ENCODE measurements at regions not wholly inside any gene's neighbourhood (a gene's known extent, or its start where the extent isn't known, plus 50 kb on each side); places are given as distances from the start of the nearest gene placed in this dataset.

DNA sequence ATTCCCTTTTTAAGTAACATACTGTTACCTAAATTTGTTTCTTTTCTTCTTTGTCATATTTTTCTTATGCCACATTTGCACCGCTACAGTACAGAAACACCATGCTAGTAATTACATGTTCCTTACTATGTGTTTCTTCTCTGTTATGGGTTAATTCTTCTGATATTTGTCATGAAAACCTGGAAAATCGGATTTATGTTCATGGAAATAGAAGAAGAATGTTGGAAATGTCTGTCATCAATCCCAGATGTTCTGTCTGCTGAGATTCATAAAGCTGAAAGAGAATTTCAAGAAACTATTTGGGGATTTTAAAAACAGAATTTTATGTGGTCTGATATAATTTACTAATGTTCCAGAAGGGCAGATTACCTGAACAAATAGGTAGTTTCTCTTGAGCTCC is 305.2 kb upstream of the NREP start:
- intact Hi-C loops (cut with DNase I; ENCODE audit: low total_unique reads): no loop called here
- DNase-seq (ENCODE audit: low spot score in 2 of 2): no peak
- H3K4me3 ChIP-seq: no peak overlapping the region
- TF ChIP-seq POLR2AphosphoS5 (IDR thresholded peaks at IDR 0.05): no peak
- TF ChIP-seq POLR2A (IDR thresholded peaks at IDR 0.05): no peak
- TF ChIP-seq, protein P1, sequence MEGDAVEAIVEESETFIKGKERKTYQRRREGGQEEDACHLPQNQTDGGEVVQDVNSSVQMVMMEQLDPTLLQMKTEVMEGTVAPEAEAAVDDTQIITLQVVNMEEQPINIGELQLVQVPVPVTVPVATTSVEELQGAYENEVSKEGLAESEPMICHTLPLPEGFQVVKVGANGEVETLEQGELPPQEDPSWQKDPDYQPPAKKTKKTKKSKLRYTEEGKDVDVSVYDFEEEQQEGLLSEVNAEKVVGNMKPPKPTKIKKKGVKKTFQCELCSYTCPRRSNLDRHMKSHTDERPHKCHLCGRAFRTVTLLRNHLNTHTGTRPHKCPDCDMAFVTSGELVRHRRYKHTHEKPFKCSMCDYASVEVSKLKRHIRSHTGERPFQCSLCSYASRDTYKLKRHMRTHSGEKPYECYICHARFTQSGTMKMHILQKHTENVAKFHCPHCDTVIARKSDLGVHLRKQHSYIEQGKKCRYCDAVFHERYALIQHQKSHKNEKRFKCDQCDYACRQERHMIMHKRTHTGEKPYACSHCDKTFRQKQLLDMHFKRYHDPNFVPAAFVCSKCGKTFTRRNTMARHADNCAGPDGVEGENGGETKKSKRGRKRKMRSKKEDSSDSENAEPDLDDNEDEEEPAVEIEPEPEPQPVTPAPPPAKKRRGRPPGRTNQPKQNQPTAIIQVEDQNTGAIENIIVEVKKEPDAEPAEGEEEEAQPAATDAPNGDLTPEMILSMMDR (IDR thresholded peaks at IDR 0.05): no peak
- no peaks in the 10 kb centered on the region for H3K27me3 ChIP-seq
- no peak overlapping the region for H3K27ac ChIP-seq
- H3K4me1 ChIP-seq: no peaks in the 10 kb centered on the region
- H3K9me3 ChIP-seq: no peaks in the 10 kb centered on the region
- no peaks in the 10 kb centered on the region for H3K36me3 ChIP-seq

DNA sequence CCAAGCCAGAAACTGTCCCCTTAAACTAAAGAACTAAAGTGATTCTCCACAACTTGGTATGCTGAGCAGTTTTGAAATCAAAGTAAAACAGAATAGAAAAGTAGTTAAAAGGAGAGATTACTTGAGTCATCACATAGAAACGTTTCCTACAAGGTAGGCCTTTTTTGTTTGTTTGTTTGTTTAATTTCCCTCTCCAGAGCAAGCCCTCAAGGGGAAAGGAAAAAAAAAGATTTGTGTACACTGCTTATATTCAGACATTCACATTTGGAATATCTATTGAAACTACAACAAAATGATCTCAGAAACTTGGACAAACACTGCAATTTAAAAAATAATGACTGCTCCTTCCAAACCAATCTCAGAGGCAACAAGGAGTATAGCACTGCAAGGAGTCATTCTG is 304.7 kb upstream of the NREP start:
- Histone ChIP-seq H3K9me3 (no peaks in the 10 kb centered on the region), H3K4me3 (no peak overlapping the region), H3K36me3 (no peaks in the 10 kb centered on the region), H3K27ac (no peak overlapping the region), H3K4me1 (no peaks in the 10 kb centered on the region), H3K27me3 (no peaks in the 10 kb centered on the region)
- intact Hi-C loops (cut with DNase I; ENCODE audit: low total_unique reads): no loop called here
- no peak for TF ChIP-seq POLR2A (IDR thresholded peaks at IDR 0.05)
- TF ChIP-seq POLR2AphosphoS5 (IDR thresholded peaks at IDR 0.05): no peak
- TF ChIP-seq, protein P1 (IDR thresholded peaks at IDR 0.05): no peak
- DNase-seq (ENCODE audit: low spot score in 2 of 2): no peak

DNA sequence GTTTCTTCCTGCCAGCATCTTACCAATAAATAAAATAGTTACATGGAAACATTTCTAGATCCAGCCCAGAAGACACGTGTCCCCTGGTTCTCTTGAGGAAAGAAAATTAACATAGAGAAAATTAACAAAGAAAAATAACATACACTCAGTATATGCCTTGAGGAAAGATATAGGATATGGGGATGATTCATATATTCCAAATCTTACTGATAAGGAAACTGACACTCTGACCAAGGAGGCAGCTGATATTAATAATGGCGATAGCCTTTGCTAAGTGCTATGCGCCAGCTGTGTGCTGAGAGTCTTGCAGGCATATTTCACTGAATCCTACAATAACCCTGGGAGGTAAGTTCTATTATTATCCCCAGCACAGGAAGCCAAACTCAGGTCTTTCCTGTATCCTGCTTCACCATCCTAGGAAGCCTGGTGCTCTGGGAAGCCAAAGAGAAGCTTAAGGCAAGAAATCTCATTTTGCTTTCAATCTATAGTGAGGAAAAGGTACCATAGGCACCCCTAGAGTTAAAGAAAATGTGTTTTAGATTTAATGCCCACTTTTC is 302.7 kb upstream of the NREP start:
- Histone ChIP-seq H3K9me3 (peaks cover 5 to 8% of the 10 kb centered on the region in 2 donors), H3K36me3 (no peaks in the 10 kb centered on the region), H3K4me3 (no peak overlapping the region), H3K27ac (no peak overlapping the region), H3K4me1 (no peaks in the 10 kb centered on the region), H3K27me3 (no peaks in the 10 kb centered on the region)
- TF ChIP-seq POLR2AphosphoS5 (IDR thresholded peaks at IDR 0.05) (no peak), POLR2A (IDR thresholded peaks at IDR 0.05) (no peak)
- TF ChIP-seq, protein P1 (IDR thresholded peaks at IDR 0.05): no peak
- no peak for DNase-seq (ENCODE audit: low spot score in 2 of 2)
- intact Hi-C loops (cut with DNase I; ENCODE audit: low total_unique reads): no loop called here

DNA sequence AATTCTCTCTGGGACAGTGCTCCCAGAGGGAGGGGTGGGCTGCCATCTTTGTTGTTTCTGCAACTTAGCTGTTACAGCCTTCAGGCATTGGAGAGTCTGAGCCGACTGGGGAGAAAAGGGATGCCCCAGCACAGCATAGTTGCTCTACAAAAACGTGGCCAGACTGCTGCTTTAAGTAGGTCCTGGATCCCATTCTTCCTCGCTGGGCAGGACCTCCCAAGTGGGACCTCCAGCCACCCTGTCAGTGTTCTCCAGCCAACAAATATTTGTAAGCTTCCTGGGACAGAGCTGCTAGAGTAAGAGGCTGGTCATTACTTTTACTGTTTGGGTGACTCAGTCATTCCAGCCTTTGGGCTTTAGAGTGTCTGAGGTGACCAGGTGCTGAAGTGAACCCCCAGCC is 292.7 kb upstream of the NREP start:
- Histone ChIP-seq H3K27me3 (no peaks in the 10 kb centered on the region), H3K36me3 (no peaks in the 10 kb centered on the region), H3K9me3 (peaks cover under 1 to 4% of the 10 kb centered on the region in 2 donors), H3K4me1 (no peaks in the 10 kb centered on the region), H3K27ac (no peak overlapping the region), H3K4me3 (no peak overlapping the region)
- no peak for DNase-seq (ENCODE audit: low spot score in 2 of 2)
- no peak for TF ChIP-seq POLR2A (IDR thresholded peaks at IDR 0.05)
- TF ChIP-seq, protein P1 (IDR thresholded peaks at IDR 0.05): no peak
- no peak for TF ChIP-seq POLR2AphosphoS5 (IDR thresholded peaks at IDR 0.05)
- intact Hi-C loops (cut with DNase I; ENCODE audit: low total_unique reads): no loop called here

DNA sequence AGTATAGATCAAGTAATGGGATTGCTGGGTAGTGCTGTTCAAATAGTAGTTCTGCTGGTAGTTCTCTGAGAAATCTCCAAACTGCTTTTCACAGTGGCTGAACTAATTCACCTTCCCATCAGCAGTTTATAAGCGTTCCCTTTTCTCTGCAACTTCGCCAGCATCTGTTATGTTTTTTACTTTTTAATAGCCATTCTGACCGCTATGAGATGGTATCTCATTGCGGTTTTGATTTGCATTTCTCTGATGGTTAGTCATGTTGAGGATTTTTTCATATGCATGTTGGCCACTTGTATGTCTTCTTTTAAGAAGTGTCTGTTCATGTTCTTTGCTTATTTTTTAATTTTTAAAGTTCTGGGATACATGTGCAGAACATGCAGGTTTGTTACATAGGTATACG is 279.2 kb upstream of the NREP start:
- Histone ChIP-seq H3K27ac (no peak overlapping the region), H3K36me3 (no peaks in the 10 kb centered on the region), H3K4me1 (no peaks in the 10 kb centered on the region), H3K9me3 (no peaks in the 10 kb centered on the region), H3K4me3 (no peak overlapping the region), H3K27me3 (no peaks in the 10 kb centered on the region)
- DNase-seq (ENCODE audit: low spot score in 2 of 2): no peak
- intact Hi-C loops (cut with DNase I; ENCODE audit: low total_unique reads): no loop called here
- TF ChIP-seq POLR2AphosphoS5 (IDR thresholded peaks at IDR 0.05) (no peak), POLR2A (IDR thresholded peaks at IDR 0.05) (no peak)
- TF ChIP-seq, protein P1 (IDR thresholded peaks at IDR 0.05): no peak
